C1 segment of cervical spinal cord (tissue), 14 donors: ENCODE measurements at regions not wholly inside any gene's neighbourhood (a gene's known extent, or its start where the extent isn't known, plus 50 kb on each side); places are given as distances from the start of the nearest gene placed in this dataset.
"Not testable (repeated sequence)": the region's sequence is repeated elsewhere in the genome, so short reads cannot be mapped to it uniquely, and the experiment has no call there.

Experiments used
- DNase-seq, 14 donors: peaks; one replicate each; lab custom pipeline; 2025; lab: John Stamatoyannopoulos, UW

DNA sequence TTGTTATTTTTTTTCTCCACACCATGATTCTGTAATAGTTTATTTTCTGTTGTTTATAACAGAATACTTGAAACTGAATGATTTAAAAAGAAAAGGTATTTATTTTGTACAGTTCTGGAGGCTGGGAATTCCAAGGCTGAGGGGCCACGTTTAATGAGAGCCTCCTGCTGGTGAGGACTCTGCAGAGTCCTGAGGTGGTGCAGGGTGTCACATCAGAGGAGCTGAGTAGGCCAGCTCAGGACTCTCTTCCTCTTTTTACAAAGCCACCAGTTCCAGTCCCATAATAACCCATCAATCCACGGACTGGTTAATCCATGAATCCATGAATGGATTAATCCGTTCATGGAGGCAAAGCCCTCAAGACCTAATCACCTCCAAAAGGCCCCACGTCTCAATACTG, 71.6 kb downstream of the TFAP2A start:
- DNase-seq = no peak

DNA sequence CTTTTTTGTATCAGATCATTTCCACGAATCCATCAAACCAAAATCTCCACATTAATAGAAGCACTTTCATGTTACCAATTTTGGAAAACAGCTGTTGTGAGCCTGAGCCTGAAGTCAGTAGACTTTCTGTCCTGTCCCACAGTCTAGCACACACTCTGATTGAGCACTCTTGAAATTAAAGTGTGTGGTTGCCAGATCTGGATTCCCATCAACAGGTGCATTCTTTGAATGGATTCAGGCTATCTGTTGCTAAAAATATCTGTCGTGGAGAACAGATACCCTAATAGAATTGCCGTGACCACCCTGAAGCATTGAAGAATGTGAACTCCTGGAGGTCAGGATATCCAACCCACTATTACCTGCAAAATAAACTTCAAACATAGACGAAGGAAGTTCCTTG, 73.3 kb downstream of the TFAP2A start:
- DNase-seq = no peak

DNA sequence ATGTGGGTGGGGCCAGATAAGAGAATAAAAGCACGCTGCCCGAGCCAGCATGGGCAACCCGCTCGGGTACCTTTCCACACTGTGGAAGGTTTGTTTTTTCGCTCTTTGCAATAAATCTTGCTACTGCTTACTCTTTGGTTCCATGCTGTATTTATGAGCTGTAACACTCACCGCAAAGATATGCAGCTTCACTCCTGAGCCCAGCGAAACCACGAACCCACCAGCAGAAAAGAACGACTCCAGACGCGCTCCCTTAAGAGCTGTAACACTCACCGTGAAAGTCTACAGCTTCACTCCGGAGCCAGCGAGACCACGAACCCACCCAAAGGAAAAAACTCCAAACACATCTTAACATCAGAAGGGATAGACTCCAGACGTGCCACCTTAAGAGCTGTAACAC, 76.7 kb downstream of the TFAP2A start:
- DNase-seq = no peak

DNA sequence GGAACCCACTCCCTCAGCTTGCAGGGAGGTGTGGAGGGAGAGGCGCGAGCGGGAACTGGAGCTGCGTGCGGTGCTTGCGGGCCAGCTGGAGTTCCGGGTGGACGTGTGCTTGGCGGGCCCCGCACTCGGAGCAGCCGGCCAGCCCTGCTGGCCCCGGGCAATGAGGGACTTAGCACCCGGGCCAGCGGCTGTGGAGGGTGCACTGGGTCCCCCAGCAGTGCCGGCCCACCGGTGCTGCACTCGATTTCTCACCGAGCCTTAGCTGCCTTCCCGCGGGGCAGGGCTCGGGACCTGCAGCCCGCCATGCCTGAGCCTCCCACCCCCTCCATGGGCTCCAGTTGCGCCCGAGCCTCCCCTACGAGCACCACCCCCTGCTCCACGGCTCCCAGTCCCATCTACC, 77.5 kb downstream of the TFAP2A start:
- DNase-seq = not testable (repeated sequence)

DNA sequence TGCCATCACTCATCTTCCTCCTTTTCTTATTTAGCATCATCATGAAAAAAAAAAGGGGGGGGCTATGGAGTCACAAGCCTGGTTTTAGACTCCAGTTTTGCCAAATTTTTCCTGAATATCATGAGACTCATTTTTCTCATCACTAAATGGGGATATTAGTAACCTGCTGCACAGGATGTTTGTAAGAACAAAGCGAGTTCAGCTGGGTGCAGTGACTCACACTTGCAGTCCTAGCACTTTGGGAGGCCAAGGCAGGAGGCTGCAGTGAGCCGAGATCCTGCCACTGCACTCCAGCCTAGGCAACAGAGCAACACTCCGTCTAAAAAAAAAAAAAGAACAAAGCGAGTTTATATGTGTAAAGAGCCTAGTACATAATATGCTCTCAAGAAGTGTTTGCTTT, 82.8 kb downstream of the TFAP2A start:
- DNase-seq = no peak

DNA sequence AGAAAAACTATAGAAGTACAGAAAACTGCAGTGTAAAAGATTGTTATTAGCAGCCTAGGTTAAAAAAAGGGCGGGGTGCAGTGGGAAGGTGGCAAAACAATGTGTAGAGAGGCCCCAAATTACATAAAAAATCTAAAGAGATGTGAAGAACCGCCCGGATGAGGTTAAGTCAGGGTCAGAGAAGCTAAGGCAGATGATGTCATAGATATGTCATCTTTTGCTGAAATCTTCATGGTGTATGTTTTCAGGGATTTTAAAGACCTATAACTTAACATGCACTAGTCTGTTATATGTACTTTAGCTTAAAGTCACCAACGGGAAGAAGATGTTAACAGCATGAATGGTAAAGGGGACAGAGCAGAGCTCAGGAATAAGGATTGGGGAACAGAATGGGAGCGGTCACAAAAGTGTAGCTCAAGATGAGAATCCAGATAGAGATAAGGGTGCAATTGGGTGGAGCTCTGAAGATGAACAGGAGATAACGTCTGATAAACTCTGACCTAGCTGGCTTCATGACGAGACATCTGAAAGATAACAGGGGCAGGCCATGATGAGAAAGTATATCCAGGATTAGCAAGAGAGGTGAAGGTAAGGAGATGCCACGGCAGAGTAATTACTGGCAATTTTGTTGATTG, 83.4 kb downstream of the TFAP2A start:
- DNase-seq = no peak

DNA sequence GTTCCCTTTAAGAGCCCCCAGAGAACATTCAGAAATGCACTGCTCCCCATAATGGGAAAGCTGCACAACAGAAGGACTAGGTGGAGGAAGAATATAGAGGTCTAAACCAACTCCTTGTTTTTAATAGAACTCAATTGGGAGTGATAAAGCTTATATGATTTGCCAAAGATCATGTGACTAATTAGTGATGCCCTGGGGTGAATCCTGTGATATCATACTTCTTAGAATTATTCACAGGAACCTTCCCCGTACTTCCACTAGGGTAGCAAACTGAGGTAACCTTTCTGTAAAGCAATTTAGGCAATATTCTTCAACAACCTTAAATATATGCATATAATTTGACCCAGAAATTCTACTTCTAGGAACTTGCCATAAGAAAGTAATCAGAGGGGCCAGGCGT, 84.4 kb downstream of the TFAP2A start:
- DNase-seq = no peak

DNA sequence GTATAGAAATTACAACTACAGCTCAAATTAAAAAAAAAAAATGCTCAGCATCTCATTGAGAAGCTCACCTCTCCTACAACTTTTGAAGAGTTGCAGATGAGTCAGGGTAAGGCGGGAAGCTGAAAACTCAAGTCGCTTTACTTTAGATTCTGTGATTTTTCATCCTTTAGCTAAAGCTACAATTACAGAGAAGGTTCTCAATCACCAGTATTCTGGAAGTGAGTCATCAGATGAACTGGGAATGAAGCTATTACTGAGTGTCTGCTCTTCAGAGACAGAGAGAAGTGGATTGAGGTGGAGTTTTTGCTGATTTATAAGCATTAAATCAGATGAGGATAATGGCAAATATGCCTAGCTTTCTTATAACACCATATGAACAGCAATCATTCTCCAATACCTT, 91.9 kb downstream of the TFAP2A start:
- no peak for DNase-seq

DNA sequence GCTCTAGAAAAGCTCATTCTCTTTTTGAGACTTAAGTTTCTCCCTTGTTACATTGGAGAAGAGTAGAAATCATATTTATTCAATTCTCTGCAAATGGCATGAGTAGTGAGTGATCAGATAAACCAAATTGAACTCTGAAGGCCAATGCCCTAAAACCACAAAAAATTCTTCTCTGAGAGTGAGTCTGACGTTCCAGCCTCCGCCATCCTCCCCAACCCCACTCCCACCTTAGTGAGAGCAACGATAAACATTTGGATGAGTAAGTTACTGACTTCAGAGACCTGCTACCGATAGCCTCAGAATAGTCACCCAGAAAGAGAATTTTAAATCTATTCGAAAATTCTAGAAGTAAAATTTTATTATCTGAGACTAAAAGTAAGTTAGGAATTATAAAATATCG, 94.6 kb downstream of the TFAP2A start:
- no peak for DNase-seq

DNA sequence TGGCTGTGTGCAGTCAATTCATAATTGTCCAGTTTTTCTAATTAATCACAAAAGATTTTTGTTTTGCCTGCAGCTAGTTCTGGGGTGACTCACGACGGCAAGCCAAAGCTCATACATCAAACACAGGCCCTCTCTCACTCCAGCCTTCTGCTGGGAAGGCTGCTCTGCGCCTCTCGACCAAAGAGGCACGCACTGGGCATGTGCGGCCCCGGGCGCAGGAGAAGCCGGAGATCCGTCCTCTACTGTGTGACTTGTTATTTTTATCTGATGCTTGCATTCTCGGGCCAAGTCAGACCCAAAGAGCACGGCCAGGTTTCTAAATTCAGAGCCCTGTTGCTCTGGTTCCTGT, 98.5 kb downstream of the TFAP2A start:
- peak in 13 of 14 donors; percentile 1 to 77 (median 46) for DNase-seq

DNA sequence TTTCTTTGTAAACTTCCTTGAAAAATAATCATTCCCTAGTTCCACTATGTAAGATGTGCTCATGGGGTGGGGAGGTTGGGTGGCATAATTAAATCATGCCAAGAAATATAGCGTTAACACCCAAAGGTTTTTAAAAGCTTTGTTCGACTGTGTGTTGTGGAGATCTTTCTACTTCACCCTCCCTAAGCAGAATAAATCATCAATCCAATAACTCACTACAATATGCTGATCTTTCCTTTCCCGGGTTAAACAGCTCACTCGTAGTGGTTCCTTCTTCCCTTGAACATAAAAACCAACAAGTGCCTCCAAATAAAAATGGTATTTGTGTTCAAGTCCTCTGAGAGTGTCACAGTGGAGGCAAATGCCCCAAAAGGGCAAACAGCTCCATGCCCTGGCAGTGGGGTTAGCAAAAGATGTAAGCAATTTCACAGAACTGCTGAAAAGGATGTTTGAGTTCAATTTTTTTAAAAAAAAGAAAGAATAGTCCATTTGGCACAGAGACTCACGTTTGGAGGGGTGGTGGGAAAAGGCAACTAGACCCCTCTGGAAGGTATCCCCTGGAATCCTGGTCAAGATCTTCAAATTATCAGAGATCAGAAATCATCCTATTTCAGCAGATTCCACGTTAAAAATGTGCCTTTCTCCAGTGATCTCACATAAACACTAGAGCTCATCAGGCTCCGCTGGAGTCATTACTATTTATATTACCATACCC, 99.1 kb downstream of the TFAP2A start:
- DNase-seq = peak in 4 of 14 donors; percentile 10 to 68 (median 32)

DNA sequence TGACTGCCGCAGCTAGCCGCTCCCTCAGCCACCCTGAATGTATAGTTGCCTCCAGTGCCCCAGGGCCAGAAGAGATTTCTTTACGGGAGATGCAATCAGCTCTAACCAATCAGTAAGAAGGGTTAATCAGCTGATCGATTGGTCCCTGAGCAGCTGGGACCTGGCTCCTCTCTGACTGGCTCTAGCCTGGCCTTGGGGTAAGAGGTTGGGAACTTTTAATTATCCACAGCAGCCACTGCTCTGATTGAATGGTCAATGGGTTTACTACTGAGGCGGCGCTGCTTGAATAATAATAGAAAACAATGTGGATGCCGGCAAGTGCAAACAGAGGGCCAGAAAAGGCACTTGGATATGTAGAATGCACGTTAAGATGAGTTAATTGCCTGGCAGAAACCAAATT, 99.8 kb downstream of the TFAP2A start:
- DNase-seq = peak in 1 of 14 donors; percentile 28

DNA sequence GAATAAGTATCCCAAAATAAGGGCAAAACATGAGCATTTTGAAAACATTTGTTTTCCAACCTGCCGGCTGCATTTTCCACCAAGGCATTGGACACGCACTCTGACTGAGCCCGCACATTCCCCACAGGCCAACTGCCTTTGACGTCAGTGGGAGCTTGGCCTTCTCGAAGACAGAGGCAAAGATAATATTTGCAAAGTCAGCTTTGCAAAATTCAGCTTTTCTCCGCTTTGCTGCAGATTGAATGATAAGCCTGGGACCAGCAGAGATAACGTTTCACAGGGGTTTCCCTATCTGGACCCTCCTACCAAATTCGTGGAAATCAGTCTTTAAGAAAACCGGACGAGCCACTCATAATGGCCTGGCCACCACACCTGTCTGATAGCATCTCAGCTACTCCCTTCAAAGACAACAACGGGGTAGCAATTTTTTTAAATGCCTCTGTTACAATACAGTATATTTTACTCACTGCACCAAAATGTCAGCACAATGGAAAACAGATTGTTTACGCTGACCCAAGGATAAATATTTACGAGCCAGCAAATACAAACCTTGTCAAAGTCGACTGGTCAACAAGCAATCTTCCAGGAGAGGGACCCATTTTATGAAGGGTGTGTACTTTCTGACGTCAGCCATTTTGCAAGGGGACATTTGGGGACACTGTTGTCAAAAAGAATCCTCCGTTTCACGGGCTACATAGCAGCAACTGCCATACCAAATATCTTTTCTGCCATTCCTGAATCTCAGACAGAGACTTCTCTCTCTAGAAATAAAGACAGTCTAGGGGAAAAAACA, 100.5 kb downstream of the TFAP2A start:
- no peak for DNase-seq

DNA sequence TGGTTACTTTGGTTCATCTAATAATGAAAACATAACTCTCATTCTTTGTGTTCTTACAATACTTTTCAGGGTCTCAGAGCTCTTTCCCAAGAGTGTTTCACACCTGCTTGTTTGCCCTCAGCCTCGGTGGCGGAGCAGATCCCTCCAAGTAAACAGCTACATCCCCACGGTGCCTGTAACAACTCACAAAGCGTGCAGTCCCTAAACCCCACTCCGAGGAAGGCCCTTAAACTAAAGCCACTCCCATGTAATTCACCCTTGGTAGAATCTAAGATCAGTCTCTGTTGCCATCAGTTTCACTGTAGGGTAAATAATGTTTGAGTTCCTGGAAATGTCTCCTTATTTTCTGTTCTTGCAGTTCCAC, 101.1 kb downstream of the TFAP2A start:
- no peak for DNase-seq

DNA sequence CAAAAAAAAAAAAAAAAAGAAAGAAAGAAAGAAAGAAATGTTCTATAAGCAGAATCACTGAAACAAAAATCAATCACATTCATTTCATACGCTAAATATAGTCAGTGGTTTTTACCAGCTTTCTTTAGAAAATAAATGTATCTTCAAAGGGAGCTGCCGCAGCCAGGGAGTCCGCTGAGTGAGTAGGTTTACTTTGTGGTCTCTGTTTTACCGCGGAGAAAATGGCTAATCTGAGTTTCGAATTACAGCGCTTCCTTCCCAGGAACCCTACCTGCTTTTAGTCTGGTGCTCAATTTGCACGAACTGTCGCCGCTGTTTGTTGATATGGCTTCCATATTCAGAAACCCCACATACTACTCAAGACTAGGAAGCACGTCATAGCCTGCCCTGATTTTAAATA, 102.4 kb downstream of the TFAP2A start:
- DNase-seq = no peak

DNA sequence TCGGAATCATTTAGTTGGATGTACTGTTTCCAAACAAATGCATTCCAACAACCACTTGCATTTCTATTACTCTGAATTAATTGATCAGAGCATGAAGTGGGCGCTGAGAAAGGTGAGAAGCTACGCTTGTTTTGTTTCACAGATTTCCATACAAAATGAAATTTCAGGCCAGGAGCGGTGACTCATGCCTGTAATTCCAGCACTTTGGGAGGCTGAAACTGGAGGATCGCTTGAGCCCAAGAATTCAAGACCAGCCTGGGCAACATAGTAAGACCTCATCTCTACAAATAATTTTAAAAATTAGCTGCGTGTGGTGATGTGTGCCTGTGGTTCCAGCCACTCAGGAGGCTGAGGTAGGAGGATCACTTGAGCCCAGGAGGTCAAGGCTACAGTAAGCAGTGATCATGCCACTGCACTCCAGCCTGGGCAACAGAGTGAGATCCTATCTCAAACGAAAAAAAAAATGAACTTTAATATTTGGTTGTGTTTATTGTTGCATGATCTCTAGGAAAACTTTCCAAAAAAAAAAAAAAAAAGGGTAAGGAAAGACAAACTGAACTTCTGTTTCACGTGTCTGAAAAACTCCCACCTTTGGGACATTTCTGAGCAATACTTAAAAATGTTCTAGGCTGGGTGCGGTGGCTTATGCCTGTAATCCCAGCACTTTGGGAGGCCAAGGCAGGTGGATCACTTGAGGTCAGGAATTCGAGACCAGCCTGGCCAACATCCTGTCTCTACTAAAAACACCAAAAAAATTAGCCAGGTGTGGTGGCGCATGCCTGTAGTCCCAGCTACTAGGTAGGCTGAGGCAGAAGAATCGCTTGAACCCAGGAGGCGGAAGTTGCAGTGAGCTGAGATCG, 103.1 kb downstream of the TFAP2A start:
- not testable (repeated sequence) for DNase-seq

DNA sequence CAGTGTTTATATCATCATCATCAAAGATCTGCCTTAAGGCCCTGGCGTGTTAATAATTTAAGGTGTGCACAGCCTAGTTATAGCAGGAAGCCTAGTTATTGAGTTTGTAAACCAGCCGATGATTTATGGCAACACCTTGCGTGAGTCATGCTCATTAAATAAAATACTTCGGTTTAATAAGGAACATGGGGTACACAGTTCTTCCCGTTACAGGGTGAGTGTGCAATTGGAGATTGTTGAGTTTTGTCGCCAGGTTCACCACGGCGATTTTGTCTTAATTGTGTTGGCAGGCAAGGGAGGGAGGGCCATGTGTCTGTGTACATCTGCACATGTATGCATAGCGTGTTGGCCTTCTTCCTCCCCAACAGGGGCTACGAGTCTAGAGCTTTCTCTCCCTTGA, 104.0 kb downstream of the TFAP2A start:
- DNase-seq = no peak

DNA sequence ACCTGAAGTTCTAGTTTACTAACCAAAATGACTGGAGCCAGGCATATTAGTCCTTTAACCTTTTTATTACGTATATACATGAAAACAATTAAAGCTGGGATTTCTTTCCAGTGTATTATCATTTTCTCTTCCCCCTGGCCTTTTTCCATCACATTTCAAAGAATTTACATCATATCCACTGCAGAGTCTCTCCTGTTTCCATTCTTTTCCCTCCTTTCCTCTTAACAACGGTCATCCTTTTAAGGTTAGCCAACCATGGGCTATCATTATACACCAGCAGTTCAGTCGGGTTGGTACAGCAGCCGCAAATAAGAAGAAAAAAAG, 104.6 kb downstream of the TFAP2A start:
- DNase-seq = no peak

DNA sequence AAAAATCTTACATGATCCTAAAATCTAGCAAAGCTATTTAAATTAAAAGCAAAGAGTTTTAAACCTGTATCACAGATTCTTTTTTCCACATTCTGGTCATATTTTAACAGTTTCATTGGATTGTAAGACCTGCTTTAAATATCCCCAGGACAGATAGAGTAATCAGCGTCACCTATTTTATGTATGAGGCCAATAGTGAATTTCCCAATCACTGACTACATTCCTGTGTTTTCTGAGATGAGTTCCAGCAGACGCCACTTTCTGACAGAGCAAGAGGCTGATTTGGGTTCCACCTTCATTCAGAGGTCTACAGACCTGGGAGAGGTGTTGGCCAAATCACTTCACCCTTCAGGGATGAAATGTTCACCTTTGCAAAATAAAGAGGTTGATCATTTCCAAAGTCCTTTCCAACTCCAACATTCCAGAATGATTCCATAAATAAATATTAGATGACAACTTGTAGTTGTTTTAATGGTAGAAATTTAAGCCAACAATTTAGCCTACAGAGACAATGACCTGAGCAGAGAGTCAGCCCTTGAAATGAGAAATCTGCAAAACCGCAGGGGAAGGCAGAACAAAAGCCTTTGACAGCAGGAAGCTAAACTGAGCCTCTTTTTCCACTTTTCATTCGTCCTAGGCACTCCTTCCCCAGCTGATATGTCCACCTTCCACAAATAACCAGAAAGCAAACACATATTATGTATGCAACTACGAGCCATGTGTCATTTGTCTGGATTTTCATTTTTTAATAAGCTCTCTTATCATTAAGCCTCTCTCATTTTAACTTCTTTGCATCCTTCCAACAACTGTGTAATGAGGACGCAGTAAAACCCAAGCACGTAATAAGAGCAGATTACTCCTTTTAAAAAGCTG, 105.2 kb downstream of the TFAP2A start:
- DNase-seq = no peak

DNA sequence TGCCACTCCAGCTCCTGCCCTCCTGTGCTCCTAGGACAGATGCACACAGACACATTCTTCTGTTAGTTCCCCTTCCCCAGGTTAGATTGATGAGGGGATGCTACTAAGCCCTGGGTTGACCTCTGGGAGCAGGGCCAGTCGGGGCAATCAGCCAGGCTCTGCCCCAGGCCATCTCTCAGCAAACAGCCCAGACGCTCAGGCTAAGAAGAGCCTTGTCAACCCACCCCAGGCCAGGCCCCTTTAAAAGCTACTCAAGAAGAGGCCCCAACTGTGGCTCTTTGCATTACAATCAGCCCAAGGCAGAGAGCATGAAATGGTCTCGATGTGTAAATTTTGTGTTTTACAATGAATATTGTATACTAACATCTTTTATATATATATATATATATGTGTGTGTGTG, 107.4 kb downstream of the TFAP2A start:
- no peak for DNase-seq

DNA sequence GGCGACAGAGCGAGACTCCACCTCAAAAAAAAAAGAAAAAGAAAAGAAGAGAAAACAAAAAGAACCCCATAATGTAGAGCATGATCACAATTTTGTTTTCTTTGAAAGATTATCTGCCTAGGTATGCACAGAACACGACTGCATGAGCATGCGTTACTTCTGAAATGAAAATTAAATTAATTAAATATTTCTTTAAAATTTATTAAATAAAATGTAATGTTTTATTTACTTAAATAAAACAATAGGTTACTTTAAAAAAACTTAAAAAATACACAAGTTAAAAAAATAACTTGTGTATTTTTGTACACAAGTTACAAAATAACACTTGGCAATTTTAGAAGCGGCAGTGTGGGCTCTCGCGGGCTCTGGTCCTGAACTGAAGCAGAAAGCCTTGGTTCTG, 107.8 kb downstream of the TFAP2A start:
- no peak for DNase-seq
